Suprapubic skin (tissue), 3 donors: ENCODE measurements at regions not wholly inside any gene's neighbourhood (a gene's known extent, or its start where the extent isn't known, plus 50 kb on each side); places are given as distances from the start of the nearest gene placed in this dataset.

Source experiments
- CTCF ChIP-seq, 2 donors: fragments of 200-600 bp in 1 of 2; fragments of 450-650 bp in 1 of 2; sonication (generic) in 1 of 2; IDR thresholded peaks; one replicate each; pipeline ENCODE4 v1.5.1; 2016 to 2019; ENCODE audit warnings: antibody characterized with exemption in 2 of 2, mild to moderate bottlenecking in 1 of 2, moderate library complexity in 1 of 2
- POLR2AphosphoS5 ChIP-seq, 3 donors: sonication (generic); formaldehyde crosslinking; IDR thresholded peaks; one replicate each; pipeline ENCODE4 v1.6.1; 2017; ENCODE audit warnings: antibody characterized with exemption in 3 of 3

GRCh38 chr3:188082031-188082430, 71.9 kb upstream of the LPP start:
- TF ChIP-seq POLR2AphosphoS5 (IDR thresholded peaks at IDR 0.05) (peak in 1 of 3 donors; percentile 28), CTCF (IDR thresholded peaks at IDR 0.05) (no peak)
